ENCODE measurements at regions not wholly inside any gene's neighbourhood (a gene's known extent, or its start where the extent isn't known, plus 50 kb on each side); places are given as distances from the start of the nearest gene placed in this dataset.
A peak's percentile ranks its signal among the peaks of the same experiment; 100 is the strongest.

DNA sequence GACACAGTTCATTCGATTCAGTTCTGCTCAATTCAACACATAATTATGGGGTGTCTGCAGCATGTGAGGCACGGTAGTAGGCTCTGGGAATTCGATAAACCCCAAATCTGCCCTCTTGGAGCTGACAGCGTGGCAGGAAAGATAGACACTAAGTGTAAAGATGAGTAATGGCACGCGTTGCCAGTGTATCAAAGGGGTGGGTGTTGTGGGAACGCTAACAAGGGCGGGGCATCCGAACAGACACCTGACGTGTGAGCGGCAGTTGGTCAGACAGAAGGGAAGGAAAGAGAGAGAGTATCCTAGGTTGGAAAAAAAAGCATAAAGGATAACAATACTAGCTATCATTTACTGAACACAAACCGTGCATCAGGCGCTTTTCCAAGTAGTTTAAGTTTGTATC is 125.7 kb upstream of the HAAO start:
- no peaks in the 10 kb centered on the region for H3K9me3 Mint-ChIP-seq
- H3K4me1 Mint-ChIP-seq: peaks cover 3 to 8% (median 5%) of the 10 kb centered on the region in 3 donors
- peaks cover 0 to 3% of the 10 kb centered on the region in 2 donors for H3K27me3 Mint-ChIP-seq
- Histone ChIP-seq H3K36me3 (ENCODE audit: control insufficient read depth in 2 of 2, extremely low read depth in 1 of 2, insufficient read depth in 1 of 2, low read length in 1 of 2) (no peaks in the 10 kb centered on the region), H3K9me3 (no peaks in the 10 kb centered on the region), H3K4me1 (ENCODE audit: control insufficient read depth in 1 of 2, extremely low read depth in 1 of 2, insufficient read depth in 2 of 2, low read length in 2 of 2) (no peaks in the 10 kb centered on the region), H3K4me3 (ENCODE audit: control insufficient read depth in 1 of 2, extremely low read depth in 1 of 2, low read length in 1 of 2) (no peak overlapping the region), H3K27me3 (replicated peaks in 1 of 2; ENCODE audit: control insufficient read depth in 2 of 2, extremely low read depth in 1 of 2, insufficient read depth in 2 of 2, low read length in 1 of 2) (peaks cover 0 to 16% of the 10 kb centered on the region in 2 experiments), H3K27ac (ENCODE audit: low read length) (no peak overlapping the region)
- H3K27ac Mint-ChIP-seq: no peak overlapping the region
- CTCF ChIA-PET: no interaction called here
- ATAC-seq (replicated peaks in 1 of 4) (no peak), DNase-seq (no peak)
- no peaks in the 10 kb centered on the region for H3K36me3 Mint-ChIP-seq
- WGBS (ENCODE audit: insufficient coverage): 65% methylated on average over 3 of the region's 13 CpGs
- no peak overlapping the region for H3K4me3 Mint-ChIP-seq
- POLR2A ChIA-PET: no interaction called here

DNA sequence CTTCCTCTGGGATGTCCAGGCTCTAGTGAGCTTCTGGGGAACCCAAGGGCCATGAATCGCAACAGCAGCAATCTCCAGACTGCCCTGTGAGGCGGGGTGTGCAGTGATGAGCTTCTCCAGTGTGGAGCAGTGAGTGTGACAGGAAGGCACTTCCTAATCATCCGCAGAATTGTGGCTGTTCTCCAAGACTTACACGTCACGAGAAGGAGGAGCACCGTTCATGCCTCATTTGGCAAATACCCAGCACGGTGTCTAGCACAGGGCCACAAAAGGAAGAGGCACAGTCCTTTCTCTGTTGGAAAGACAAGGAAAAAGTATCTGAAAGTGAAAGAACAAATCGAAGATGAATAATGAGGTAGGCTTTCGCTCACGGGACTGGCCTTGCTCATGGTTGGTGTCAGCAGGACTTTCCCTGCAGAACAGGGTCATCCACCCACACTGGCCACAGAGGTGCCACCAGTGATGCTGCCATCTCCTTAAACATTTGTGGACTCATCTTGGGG is 125.1 kb upstream of the HAAO start:
- Histone ChIP-seq H3K4me3 (ENCODE audit: control insufficient read depth in 1 of 2, extremely low read depth in 1 of 2, low read length in 1 of 2) (no peak overlapping the region), H3K27me3 (replicated peaks in 1 of 2; ENCODE audit: control insufficient read depth in 2 of 2, extremely low read depth in 1 of 2, insufficient read depth in 2 of 2, low read length in 1 of 2) (peaks cover 0 to 16% of the 10 kb centered on the region in 2 experiments), H3K36me3 (ENCODE audit: control insufficient read depth in 2 of 2, extremely low read depth in 1 of 2, insufficient read depth in 1 of 2, low read length in 1 of 2) (no peaks in the 10 kb centered on the region), H3K4me1 (ENCODE audit: control insufficient read depth in 1 of 2, extremely low read depth in 1 of 2, insufficient read depth in 2 of 2, low read length in 2 of 2) (no peaks in the 10 kb centered on the region), H3K27ac (ENCODE audit: low read length) (no peak overlapping the region), H3K9me3 (no peaks in the 10 kb centered on the region)
- Mint-ChIP-seq H3K27me3 (peaks cover 0 to 3% of the 10 kb centered on the region in 2 donors), H3K4me3 (no peak overlapping the region), H3K9me3 (no peaks in the 10 kb centered on the region), H3K27ac (peak overlapping the region in 1 of 2 donors; percentile 31), H3K36me3 (no peaks in the 10 kb centered on the region), H3K4me1 (peaks cover 5 to 8% (median 8%) of the 10 kb centered on the region in 3 donors)
- WGBS (ENCODE audit: insufficient coverage): 70% methylated on average over 9 of the region's 10 CpGs
- ChIA-PET POLR2A (no interaction called here), CTCF (no interaction called here)
- DNase-seq (no peak), ATAC-seq (replicated peaks in 1 of 4) (no peak)

DNA sequence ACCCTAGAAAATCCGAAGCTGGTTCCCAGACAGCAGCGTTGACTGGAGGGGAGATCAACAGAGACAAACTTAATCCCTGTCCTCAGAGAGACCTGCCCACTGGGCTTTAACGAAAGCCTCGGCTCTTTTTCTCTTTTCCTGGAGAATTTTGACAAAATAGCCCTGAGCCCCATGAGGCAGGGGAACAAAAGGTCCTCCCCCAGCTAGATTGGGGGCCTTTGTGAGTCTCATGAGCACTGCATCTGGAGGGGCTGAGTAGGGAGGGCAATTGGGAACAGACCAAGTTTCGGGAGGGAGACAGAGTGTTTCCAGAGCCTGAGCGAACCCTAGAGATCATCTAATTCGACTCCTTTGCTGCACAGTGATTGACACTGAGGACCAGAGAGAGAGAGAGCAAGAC is 123.9 kb upstream of the HAAO start:
- Mint-ChIP-seq H3K36me3 (no peaks in the 10 kb centered on the region), H3K4me1 (peaks cover 5 to 8% (median 8%) of the 10 kb centered on the region in 3 donors), H3K9me3 (no peaks in the 10 kb centered on the region), H3K4me3 (no peak overlapping the region), H3K27me3 (peaks cover 0 to 3% of the 10 kb centered on the region in 2 donors), H3K27ac (no peak overlapping the region)
- no peaks in the 10 kb centered on the region for H3K9me3 ChIP-seq
- ATAC-seq (replicated peaks in 1 of 4): no peak
- DNase-seq: no peak
- H3K4me1 ChIP-seq (ENCODE audit: control insufficient read depth in 1 of 2, extremely low read depth in 1 of 2, insufficient read depth in 2 of 2, low read length in 2 of 2): no peaks in the 10 kb centered on the region
- peaks cover 0 to 13% of the 10 kb centered on the region in 2 experiments for H3K27me3 ChIP-seq (replicated peaks in 1 of 2; ENCODE audit: control insufficient read depth in 2 of 2, extremely low read depth in 1 of 2, insufficient read depth in 2 of 2, low read length in 1 of 2)
- no peak overlapping the region for H3K4me3 ChIP-seq (ENCODE audit: control insufficient read depth in 1 of 2, extremely low read depth in 1 of 2, low read length in 1 of 2)
- CTCF ChIA-PET: no interaction called here
- no peaks in the 10 kb centered on the region for H3K36me3 ChIP-seq (ENCODE audit: control insufficient read depth in 2 of 2, extremely low read depth in 1 of 2, insufficient read depth in 1 of 2, low read length in 1 of 2)
- no peak overlapping the region for H3K27ac ChIP-seq (ENCODE audit: low read length)
- 82% methylated on average over 7 of the region's 7 CpGs for WGBS (ENCODE audit: insufficient coverage)
- POLR2A ChIA-PET: no interaction called here

DNA sequence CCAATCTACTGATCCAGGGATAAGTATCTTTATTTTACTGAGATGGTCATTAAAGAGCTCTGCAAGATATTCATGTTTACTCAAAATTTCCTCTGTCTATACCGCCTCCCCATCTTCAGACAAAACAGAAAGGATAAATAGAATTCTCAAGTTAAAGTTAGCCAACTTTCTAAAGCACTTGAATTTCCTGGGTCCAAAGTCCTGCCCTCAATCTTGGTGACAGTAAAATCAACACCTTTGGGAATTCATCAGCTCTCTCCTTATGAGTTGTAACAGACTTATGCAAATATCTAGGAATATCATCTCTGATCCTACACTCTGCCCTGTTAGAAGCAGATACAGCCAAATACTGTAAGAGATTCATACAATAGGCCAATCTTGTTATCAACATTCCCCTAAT is 122.5 kb upstream of the HAAO start:
- ChIA-PET POLR2A (no interaction called here), CTCF (no interaction called here)
- Mint-ChIP-seq H3K9me3 (no peaks in the 10 kb centered on the region), H3K27ac (no peak overlapping the region), H3K4me1 (peaks cover 5 to 8% (median 8%) of the 10 kb centered on the region in 3 donors), H3K36me3 (no peaks in the 10 kb centered on the region), H3K4me3 (no peak overlapping the region), H3K27me3 (peaks cover 0 to 3% of the 10 kb centered on the region in 2 donors)
- ATAC-seq (replicated peaks in 1 of 4) (no peak), DNase-seq (no peak)
- Histone ChIP-seq H3K27ac (ENCODE audit: low read length) (no peak overlapping the region), H3K36me3 (ENCODE audit: control insufficient read depth in 2 of 2, extremely low read depth in 1 of 2, insufficient read depth in 1 of 2, low read length in 1 of 2) (no peaks in the 10 kb centered on the region), H3K9me3 (no peaks in the 10 kb centered on the region), H3K4me1 (ENCODE audit: control insufficient read depth in 1 of 2, extremely low read depth in 1 of 2, insufficient read depth in 2 of 2, low read length in 2 of 2) (no peaks in the 10 kb centered on the region), H3K27me3 (replicated peaks in 1 of 2; ENCODE audit: control insufficient read depth in 2 of 2, extremely low read depth in 1 of 2, insufficient read depth in 2 of 2, low read length in 1 of 2) (peaks cover 0 to 9% of the 10 kb centered on the region in 2 experiments), H3K4me3 (ENCODE audit: control insufficient read depth in 1 of 2, extremely low read depth in 1 of 2, low read length in 1 of 2) (no peak overlapping the region)
- no CpG with 5 or more reads among the region's 1 CpG for WGBS (ENCODE audit: insufficient coverage)

DNA sequence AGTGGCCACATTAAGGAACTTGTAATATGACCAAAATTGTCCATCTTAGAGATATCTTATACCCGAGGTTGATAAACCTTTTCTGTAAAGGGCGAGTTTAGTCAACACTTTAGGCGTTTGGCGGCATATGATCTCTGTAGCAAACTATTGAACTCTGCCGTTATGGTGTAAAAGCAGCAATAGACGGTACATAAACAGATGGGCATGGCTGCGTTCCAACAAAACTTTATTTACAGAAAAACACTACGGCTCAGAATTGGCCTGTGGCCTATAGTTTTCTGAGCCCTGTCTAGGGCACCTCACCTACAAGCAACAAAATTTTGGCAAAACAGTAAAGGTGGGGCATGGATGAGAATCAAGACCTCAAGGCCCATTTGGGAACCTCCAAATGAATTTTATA is 121.9 kb upstream of the HAAO start:
- POLR2A ChIA-PET: no interaction called here
- 87% methylated on average over 5 of the region's 8 CpGs for WGBS (ENCODE audit: insufficient coverage)

DNA sequence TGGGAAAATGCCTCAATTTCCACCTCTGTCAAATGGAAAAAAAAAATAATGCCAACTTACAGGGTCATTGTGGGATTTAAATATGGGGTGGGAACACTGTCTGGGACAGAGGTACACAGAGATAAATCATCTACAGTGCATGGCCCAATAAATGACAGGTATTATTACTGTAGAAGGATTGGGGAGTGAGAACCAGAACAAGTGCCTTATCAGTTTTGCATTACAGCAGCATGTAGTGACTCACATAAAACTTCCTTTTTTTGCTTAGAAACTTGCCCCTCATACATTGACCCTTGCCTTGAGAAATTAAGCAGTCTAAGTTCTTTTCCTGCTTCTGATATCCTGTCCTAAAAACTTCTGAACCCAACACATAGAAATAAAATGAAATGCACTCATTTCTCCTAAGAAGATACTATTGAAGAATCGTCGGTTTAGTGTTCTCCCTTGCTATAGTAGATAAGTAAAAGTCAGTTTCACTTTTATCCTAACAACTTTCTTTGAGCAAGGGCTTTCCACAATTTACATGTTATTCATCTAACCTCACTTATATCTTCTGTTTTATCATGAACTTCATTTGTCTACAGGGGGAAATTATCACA is 121.0 kb upstream of the HAAO start:
- WGBS (ENCODE audit: insufficient coverage): no CpG with 5 or more reads among the region's 2 CpGs
- Histone ChIP-seq H3K4me1 (ENCODE audit: control insufficient read depth in 1 of 2, extremely low read depth in 1 of 2, insufficient read depth in 2 of 2, low read length in 2 of 2) (no peaks in the 10 kb centered on the region), H3K27me3 (replicated peaks in 1 of 2; ENCODE audit: control insufficient read depth in 2 of 2, extremely low read depth in 1 of 2, insufficient read depth in 2 of 2, low read length in 1 of 2) (peaks cover 0 to 10% of the 10 kb centered on the region in 2 experiments), H3K4me3 (ENCODE audit: control insufficient read depth in 1 of 2, extremely low read depth in 1 of 2, low read length in 1 of 2) (no peak overlapping the region), H3K36me3 (ENCODE audit: control insufficient read depth in 2 of 2, extremely low read depth in 1 of 2, insufficient read depth in 1 of 2, low read length in 1 of 2) (no peaks in the 10 kb centered on the region), H3K27ac (ENCODE audit: low read length) (no peak overlapping the region), H3K9me3 (no peaks in the 10 kb centered on the region)
- Mint-ChIP-seq H3K4me1 (peaks cover 5 to 8% (median 8%) of the 10 kb centered on the region in 3 donors), H3K4me3 (no peak overlapping the region), H3K36me3 (no peaks in the 10 kb centered on the region), H3K9me3 (no peaks in the 10 kb centered on the region), H3K27me3 (peaks cover 0 to 3% of the 10 kb centered on the region in 2 donors), H3K27ac (no peak overlapping the region)
- ChIA-PET POLR2A (no interaction called here), CTCF (no interaction called here)
- DNase-seq: no peak
- ATAC-seq (replicated peaks in 1 of 4): no peak

More for the DNA sequence above, 121.9 kb upstream of the HAAO start:
- DNase-seq (no peak), ATAC-seq (replicated peaks in 1 of 4) (no peak)
- peaks cover 0 to 9% of the 10 kb centered on the region in 2 experiments for H3K27me3 ChIP-seq (replicated peaks in 1 of 2; ENCODE audit: control insufficient read depth in 2 of 2, extremely low read depth in 1 of 2, insufficient read depth in 2 of 2, low read length in 1 of 2)
- Mint-ChIP-seq H3K27ac (no peak overlapping the region), H3K36me3 (no peaks in the 10 kb centered on the region), H3K4me1 (peaks cover 5 to 8% (median 8%) of the 10 kb centered on the region in 3 donors), H3K4me3 (no peak overlapping the region), H3K9me3 (no peaks in the 10 kb centered on the region), H3K27me3 (peaks cover 0 to 3% of the 10 kb centered on the region in 2 donors)
- no peak overlapping the region for H3K4me3 ChIP-seq (ENCODE audit: control insufficient read depth in 1 of 2, extremely low read depth in 1 of 2, low read length in 1 of 2)
- H3K4me1 ChIP-seq (ENCODE audit: control insufficient read depth in 1 of 2, extremely low read depth in 1 of 2, insufficient read depth in 2 of 2, low read length in 2 of 2): no peaks in the 10 kb centered on the region
- H3K36me3 ChIP-seq (ENCODE audit: control insufficient read depth in 2 of 2, extremely low read depth in 1 of 2, insufficient read depth in 1 of 2, low read length in 1 of 2): no peaks in the 10 kb centered on the region
- H3K9me3 ChIP-seq: no peaks in the 10 kb centered on the region
- CTCF ChIA-PET: no interaction called here
- no peak overlapping the region for H3K27ac ChIP-seq (ENCODE audit: low read length)

All from T-cell (primary cell).